SK-N-MC (cell line): ENCODE measurements at regions not wholly inside any gene's neighbourhood (a gene's known extent, or its start where the extent isn't known, plus 50 kb on each side); places are given as distances from the start of the nearest gene placed in this dataset.
"Not testable (repeated sequence)": the region's sequence is repeated elsewhere in the genome, so short reads cannot be mapped to it uniquely, and the experiment has no call there.

Source experiments
- DNase-seq: peaks from one replicate; pipeline ENCODE4 v3.0.0-alpha.2; 2011; ENCODE audit warnings: low read depth, low spot score
- H3K27ac ChIP-seq: fragments of 200-600 bp; sonication (generic); 2 replicates; pipeline ENCODE4 v1.5.1; 2016; ENCODE audit warnings: mixed run types
- H3K36me3 ChIP-seq: fragments of 200-600 bp; sonication (generic); 2 replicates; pipeline ENCODE4 v1.6.1; 2017; ENCODE audit warnings: antibody characterized with exemption, low read length, mixed read lengths; ENCODE audit not compliant: insufficient read depth
- H3K4me3 ChIP-seq: fragments of 200-600 bp; sonication (generic); 2 replicates; pipeline ENCODE4 v1.5.1; 2016
- H3K9ac ChIP-seq: fragments of 200-600 bp; sonication (generic); 2 replicates; pipeline ENCODE4 v1.8.0; 2017; ENCODE audit warnings: mixed run types, mixed read lengths; ENCODE audit not compliant: insufficient read length
- H3K9me3 ChIP-seq: fragments of 200-600 bp; sonication (generic); 2 replicates; pipeline ENCODE4 v1.6.1; 2017; ENCODE audit warnings: low read depth, mild to moderate bottlenecking, antibody characterized with exemption, low read length, moderate library complexity, mixed read lengths
- EZH2 ChIP-seq: fragments of 200-600 bp; sonication (generic); IDR thresholded peaks from one replicate; pipeline ENCODE4 v1.6.1; 2017; ENCODE audit warnings: antibody characterized with exemption
- FOXP2 ChIP-seq: optimal IDR thresholded peaks from 2 replicates; pipeline ENCODE3; 2011; ENCODE audit warnings: mild to moderate bottlenecking, moderate library complexity; ENCODE audit not compliant: insufficient read depth; ENCODE audit errors: extremely low read length, control extremely low read depth
- POLR2AphosphoS5 ChIP-seq: IDR thresholded peaks from 2 replicates; pipeline ENCODE4 v1.6.1; 2012; ENCODE audit warnings: mild to moderate bottlenecking, low read depth, low read length, borderline replicate concordance

DNA sequence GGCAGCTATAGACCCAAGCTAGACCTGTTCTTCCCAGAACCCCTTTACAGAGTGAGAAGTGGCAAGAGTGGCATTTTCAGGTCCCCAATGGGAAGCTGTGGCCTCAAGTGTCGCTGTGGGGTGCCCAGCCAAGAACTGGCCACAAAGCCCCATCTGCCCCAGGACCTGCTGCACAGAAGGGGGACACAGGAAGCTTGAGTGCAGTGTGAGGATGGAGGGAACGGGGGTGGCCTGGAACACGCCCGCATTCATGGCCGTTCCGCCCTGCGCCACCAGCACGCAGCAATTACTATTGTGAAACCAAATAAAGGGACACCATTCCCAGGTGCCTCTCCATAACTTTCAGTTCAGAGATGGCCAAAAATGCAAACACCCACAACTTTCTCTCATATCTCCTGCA, 237.6 kb upstream of the TCERG1L start:
- Histone ChIP-seq H3K27ac (no peak overlapping the region), H3K36me3 (no peaks in the 10 kb centered on the region), H3K9me3 (no peaks in the 10 kb centered on the region), H3K4me3 (no peak overlapping the region), H3K9ac (no peak overlapping the region)
- no peak for DNase-seq
- TF ChIP-seq POLR2AphosphoS5: no peak
- no peak for TF ChIP-seq FOXP2
- TF ChIP-seq EZH2: no peak

DNA sequence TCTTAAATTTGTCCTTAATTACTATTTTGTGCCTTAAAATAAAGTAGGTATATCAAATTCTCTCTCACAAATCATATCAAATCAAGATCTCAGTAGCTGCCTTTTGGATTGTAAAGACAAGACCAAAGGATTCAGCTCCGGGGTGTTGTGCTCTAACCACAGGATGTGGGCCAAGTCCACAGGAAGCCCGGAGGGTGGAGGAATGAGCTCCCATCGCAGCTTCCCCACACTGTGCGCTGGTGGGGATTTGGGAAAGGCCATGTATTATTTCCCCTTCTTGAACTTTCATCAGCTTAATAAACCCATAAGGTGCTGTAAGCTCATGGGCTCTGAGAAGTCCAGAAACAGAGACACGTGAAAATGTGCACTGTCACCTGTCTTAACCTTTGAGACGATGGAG, 241.6 kb upstream of the TCERG1L start:
- Histone ChIP-seq H3K9ac (no peak overlapping the region), H3K36me3 (no peaks in the 10 kb centered on the region), H3K27ac (no peak overlapping the region), H3K9me3 (no peaks in the 10 kb centered on the region), H3K4me3 (no peak overlapping the region)
- DNase-seq: no peak
- TF ChIP-seq FOXP2 (no peak), EZH2 (no peak), POLR2AphosphoS5 (no peak)

GRCh38 chr10:131553581-131553980, 242.1 kb upstream of the TCERG1L start:
- DNase-seq: no peak
- Histone ChIP-seq H3K9me3 (no peaks in the 10 kb centered on the region), H3K27ac (no peak overlapping the region), H3K9ac (no peak overlapping the region), H3K4me3 (no peak overlapping the region), H3K36me3 (no peaks in the 10 kb centered on the region)
- TF ChIP-seq EZH2 (no peak), FOXP2 (no peak), POLR2AphosphoS5 (no peak)

DNA sequence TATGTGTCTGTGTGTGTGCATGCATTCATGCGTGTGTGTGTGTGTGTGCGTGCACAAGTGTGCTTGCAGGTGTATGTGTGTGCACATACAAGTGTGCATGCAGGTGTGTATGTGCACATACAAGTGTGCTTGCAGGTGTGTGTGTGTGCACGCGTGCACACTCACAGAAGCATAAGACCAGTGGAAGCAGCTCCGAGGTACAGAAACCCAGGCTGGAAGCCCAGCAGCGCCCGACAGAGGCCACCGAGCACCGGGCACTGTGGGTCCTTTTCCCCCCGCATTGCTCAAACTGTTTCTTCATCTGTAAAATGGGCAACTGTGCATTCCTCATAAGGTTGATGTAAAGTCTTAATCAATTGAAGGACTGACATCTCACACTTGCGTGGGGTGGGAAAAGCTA, 243.3 kb upstream of the TCERG1L start:
- Histone ChIP-seq H3K9me3 (no peaks in the 10 kb centered on the region), H3K36me3 (no peaks in the 10 kb centered on the region), H3K27ac (no peak overlapping the region), H3K4me3 (no peak overlapping the region), H3K9ac (no peak overlapping the region)
- no peak for DNase-seq
- no peak for TF ChIP-seq FOXP2
- no peak for TF ChIP-seq EZH2
- no peak for TF ChIP-seq POLR2AphosphoS5

DNA sequence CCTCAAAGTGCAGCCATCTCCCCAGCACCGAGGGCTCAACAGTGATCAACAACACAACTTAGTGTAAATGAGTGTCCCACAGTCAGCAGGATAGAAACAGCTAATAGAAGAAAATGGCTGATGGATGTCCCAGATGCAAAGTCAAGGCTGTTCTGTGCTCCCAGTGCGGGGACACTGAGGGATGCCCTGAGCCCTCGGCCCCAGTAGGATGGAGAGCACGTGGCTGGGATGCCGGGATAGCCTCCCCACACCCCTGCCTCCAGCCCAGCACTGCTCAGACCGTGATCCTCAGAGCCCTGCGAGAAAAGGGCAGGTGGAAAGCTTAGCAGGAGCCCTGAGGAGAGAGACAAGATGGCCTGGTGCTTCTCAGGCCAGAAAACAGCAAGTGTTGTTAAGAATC, 243.9 kb upstream of the TCERG1L start:
- TF ChIP-seq EZH2 (no peak), FOXP2 (no peak), POLR2AphosphoS5 (no peak)
- H3K9ac ChIP-seq: no peak overlapping the region
- no peak for DNase-seq
- H3K27ac ChIP-seq: no peak overlapping the region
- no peaks in the 10 kb centered on the region for H3K36me3 ChIP-seq
- no peak overlapping the region for H3K4me3 ChIP-seq
- no peaks in the 10 kb centered on the region for H3K9me3 ChIP-seq

DNA sequence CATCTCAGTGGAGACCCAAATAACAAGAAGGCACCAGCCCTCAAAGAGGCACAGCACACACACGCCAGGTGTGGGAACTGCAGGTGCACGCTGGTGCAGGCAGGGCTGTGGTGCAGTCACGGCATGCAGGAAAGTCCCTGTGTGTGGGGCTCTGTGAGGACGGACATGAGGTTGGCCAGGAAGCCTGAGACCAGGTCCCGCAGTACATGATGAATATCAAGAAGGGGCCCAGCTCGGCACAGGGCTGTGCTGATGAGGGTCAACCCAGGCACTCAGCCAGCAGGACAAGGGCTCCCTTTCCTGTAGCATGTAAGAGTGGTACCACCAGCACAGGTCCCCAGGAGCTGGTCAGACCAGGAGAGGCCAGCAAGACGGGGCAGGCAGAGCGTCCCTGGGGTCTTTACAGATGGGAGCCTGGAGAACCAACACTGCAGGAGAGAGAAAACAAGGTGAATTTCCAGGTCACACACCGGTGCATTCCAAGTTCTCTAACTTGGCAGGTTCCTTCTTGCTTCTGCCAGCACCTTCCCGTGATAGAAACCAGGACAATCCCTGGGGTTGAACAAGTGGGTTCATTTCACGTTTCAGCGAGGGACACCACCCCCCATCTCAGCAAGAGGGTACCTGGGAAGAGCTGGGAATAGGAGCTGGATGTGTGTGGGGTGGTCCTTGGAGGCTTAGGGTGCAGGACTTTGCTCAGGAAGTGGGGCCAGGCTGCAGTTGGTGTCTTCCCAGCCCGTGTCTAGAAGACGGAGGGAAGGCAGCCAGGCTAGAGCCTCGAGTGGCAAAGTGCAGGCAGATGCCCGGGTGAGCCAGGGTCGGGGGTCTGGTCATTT, 244.8 kb upstream of the TCERG1L start:
- Histone ChIP-seq H3K4me3 (no peak overlapping the region), H3K27ac (no peak overlapping the region), H3K36me3 (no peaks in the 10 kb centered on the region), H3K9me3 (no peaks in the 10 kb centered on the region), H3K9ac (no peak overlapping the region)
- TF ChIP-seq FOXP2 (no peak), POLR2AphosphoS5 (no peak), EZH2 (no peak)
- DNase-seq: no peak

DNA sequence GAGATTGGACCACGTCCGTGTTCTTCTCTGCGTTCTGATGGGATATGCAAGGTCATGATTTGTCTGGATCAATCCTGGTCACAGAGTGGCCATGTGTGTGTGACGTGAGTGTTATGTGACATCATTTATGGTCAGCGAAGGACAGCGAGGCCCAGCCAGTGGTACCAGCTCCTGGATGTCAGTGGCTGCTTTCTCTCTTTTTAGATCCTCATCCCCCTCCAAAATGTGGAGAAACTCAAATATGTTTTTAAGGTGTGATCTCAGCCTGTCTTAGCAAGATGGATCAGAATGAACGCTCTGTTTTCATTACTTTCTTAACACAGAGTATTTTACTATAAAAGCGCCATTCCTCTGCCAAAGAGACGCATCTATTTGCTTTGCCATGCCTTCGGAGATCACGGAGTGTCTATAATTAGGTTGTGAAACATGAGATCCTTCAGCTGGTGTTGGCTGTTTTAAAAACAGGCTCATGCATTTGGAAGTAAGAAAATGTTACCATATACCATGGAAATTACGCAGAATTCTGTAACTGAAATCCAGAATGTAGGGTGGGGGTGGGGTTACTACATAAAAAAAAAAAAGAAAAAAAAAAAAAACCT, 245.5 kb upstream of the TCERG1L start:
- Histone ChIP-seq H3K36me3 (no peaks in the 10 kb centered on the region), H3K9ac (no peak overlapping the region), H3K4me3 (no peak overlapping the region), H3K9me3 (no peaks in the 10 kb centered on the region), H3K27ac (no peak overlapping the region)
- TF ChIP-seq EZH2: no peak
- no peak for TF ChIP-seq POLR2AphosphoS5
- DNase-seq: no peak

DNA sequence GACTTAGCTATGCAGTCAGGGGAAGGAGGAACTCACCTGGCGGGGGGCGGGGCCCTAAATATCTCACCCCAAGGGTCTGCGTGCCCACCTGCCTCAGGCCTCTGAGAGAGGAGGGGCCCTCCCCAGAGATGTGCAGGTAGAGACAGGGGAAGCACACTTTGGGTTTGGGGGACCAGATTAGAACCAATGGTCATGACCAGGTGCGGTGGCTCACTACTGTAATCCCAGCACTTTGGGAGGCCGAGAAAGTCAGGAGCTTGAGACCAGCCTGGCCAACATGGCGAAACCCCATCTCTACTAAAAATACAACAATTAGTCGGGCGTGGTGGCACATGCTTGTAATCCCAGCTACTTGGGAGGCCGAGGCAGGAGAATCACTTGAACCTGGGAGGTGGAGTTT, 246.4 kb upstream of the TCERG1L start:
- not testable (repeated sequence) for H3K36me3 ChIP-seq, H3K9ac ChIP-seq, H3K9me3 ChIP-seq, DNase-seq, H3K4me3 ChIP-seq, H3K27ac ChIP-seq

GRCh38 chr10:131559450-131559911, 248.0 kb upstream of the TCERG1L start:
- Histone ChIP-seq H3K36me3 (no peaks in the 10 kb centered on the region), H3K27ac (no peak overlapping the region), H3K4me3 (no peak overlapping the region), H3K9me3 (no peaks in the 10 kb centered on the region), H3K9ac (no peak overlapping the region)
- TF ChIP-seq POLR2AphosphoS5: no peak
- TF ChIP-seq FOXP2: no peak
- no peak for TF ChIP-seq EZH2
- DNase-seq: no peak
